ENCODE measurements at regions not wholly inside any gene's neighbourhood (a gene's known extent, or its start where the extent isn't known, plus 50 kb on each side); places are given as distances from the start of the nearest gene placed in this dataset.

- Histone ChIP-seq H3K27ac (no peak overlapping the region), H3K4me1 (no peaks in the 10 kb centered on the region), H3K27me3 (no peaks in the 10 kb centered on the region), H3K36me3 (no peaks in the 10 kb centered on the region), H3K4me3 (no peak overlapping the region), H3K9me3 (no peaks in the 10 kb centered on the region)
- DNase-seq, result no peak
- TF ChIP-seq, protein P1, sequence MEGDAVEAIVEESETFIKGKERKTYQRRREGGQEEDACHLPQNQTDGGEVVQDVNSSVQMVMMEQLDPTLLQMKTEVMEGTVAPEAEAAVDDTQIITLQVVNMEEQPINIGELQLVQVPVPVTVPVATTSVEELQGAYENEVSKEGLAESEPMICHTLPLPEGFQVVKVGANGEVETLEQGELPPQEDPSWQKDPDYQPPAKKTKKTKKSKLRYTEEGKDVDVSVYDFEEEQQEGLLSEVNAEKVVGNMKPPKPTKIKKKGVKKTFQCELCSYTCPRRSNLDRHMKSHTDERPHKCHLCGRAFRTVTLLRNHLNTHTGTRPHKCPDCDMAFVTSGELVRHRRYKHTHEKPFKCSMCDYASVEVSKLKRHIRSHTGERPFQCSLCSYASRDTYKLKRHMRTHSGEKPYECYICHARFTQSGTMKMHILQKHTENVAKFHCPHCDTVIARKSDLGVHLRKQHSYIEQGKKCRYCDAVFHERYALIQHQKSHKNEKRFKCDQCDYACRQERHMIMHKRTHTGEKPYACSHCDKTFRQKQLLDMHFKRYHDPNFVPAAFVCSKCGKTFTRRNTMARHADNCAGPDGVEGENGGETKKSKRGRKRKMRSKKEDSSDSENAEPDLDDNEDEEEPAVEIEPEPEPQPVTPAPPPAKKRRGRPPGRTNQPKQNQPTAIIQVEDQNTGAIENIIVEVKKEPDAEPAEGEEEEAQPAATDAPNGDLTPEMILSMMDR (IDR thresholded peaks at IDR 0.05), result no peak
- intact Hi-C loops (cut with DNase I; ENCODE audit: low total_unique reads), result no loop called here
Measured at GRCh38 chr3:176321099-176321498, 876.2 kb downstream of the TBL1XR1 start.

DNA sequence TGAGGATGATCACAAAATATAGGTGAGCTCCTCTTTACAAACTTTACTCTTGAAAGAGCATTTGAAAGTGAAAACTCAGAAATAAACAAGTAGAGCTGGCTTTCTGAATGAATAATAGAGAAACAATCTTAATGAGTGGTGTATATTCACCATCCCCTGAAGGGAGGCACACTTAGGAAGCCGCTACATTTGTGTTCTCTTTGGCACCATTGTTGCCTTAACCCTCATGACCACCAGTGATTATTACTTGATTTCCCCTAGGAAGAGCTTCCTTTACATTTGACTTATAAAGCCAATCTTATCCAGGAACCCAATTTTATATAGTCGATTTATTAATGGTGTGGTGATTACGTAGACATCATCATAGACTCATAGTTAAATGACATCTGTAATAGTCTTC, 883.9 kb downstream of the TBL1XR1 start:
- Histone ChIP-seq H3K27me3 (no peaks in the 10 kb centered on the region), H3K36me3 (no peaks in the 10 kb centered on the region), H3K27ac (no peak overlapping the region), H3K4me1 (no peaks in the 10 kb centered on the region), H3K9me3 (no peaks in the 10 kb centered on the region), H3K4me3 (no peak overlapping the region)
- TF ChIP-seq, protein P1 (IDR thresholded peaks at IDR 0.05), result no peak
- intact Hi-C loops (cut with DNase I; ENCODE audit: low total_unique reads), result no loop called here
- no peak for DNase-seq

GRCh38 chr3:176310641-176311040, 886.6 kb downstream of the TBL1XR1 start:
- Histone ChIP-seq H3K27me3 (no peaks in the 10 kb centered on the region), H3K27ac (no peak overlapping the region), H3K9me3 (no peaks in the 10 kb centered on the region), H3K36me3 (no peaks in the 10 kb centered on the region), H3K4me1 (no peaks in the 10 kb centered on the region), H3K4me3 (no peak overlapping the region)
- TF ChIP-seq, protein P1 (IDR thresholded peaks at IDR 0.05), result no peak
- intact Hi-C loops (cut with DNase I; ENCODE audit: low total_unique reads), result no loop called here
- DNase-seq, result no peak

DNA sequence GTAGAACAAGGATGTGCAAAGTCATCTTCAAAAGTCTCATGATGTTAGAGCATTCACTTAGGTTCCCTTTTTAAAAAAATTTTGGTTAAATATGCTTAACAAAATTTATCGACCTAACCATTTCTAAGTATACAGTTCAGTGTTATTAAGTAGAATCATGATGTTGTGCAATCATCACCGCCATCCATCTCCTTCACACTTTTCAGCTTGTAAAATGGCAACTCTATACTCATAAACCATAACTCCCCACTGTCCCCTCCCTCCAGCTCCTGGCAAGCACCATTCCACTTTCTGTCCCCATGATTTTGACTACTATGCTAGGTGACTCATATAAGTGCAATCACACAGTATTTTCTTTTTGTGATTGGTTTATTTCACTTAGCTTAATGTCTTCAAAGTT, 895.0 kb downstream of the TBL1XR1 start:
- H3K27me3 ChIP-seq, result no peaks in the 10 kb centered on the region
- H3K9me3 ChIP-seq, result no peaks in the 10 kb centered on the region
- TF ChIP-seq, protein P1 (IDR thresholded peaks at IDR 0.05), result no peak
- no peak overlapping the region for H3K4me3 ChIP-seq
- intact Hi-C loops (cut with DNase I; ENCODE audit: low total_unique reads), result no loop called here
- no peaks in the 10 kb centered on the region for H3K4me1 ChIP-seq
- no peak overlapping the region for H3K27ac ChIP-seq
- no peak for DNase-seq
- no peaks in the 10 kb centered on the region for H3K36me3 ChIP-seq

DNA sequence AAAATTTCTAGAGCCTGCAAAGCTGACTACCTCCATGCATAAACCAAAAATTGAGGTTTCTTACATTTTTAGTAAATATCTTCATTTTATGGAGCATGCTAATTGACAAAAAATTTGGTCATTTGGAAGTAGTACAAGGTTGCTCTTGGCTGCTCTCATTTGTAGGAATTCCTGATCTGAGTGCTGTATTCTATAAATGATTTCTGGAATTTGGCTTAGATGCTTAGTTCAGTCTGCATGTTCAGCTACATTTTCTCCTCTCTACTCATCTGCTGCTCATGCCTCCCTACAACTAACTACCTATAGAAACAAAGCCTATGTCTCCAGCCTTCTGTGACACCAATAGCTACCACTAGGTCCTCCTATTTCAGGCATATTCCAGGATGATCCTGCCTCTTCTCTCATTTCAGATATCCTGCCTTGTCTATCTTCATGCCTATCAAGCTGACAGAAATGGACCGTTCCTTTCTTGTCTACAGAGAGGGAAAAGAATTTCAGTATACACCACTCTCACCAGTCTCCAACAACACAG, 901.1 kb downstream of the TBL1XR1 start:
- H3K27ac ChIP-seq, result peak overlapping the region in 1 of 2 donors; percentile 40
- no peak for DNase-seq
- no peaks in the 10 kb centered on the region for H3K9me3 ChIP-seq
- intact Hi-C loops (cut with DNase I; ENCODE audit: low total_unique reads), result no loop called here
- TF ChIP-seq, protein P1 (IDR thresholded peaks at IDR 0.05), result no peak
- peaks cover 0 to 29% (median 9%) of the 10 kb centered on the region in 4 donors for H3K4me1 ChIP-seq
- no peaks in the 10 kb centered on the region for H3K27me3 ChIP-seq
- H3K4me3 ChIP-seq, result no peak overlapping the region
- no peaks in the 10 kb centered on the region for H3K36me3 ChIP-seq

DNA sequence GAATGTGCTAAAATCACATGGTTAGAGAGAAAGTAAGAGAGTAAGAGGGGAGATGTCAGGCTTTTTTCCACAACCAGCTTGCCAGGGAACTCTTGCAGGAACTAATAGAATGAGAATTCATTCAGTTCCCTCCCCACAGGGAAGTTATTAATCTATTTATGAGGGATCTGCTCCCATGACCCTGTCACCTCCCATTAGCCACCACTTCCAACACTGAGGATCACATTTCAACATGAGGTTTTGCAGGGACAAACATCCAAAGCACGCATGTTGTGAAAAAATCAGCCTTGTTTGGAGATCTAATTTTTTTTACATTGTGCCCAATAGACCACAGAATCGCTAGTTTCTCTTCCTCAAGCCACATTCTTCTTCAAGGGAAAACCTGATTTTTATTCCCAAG, 904.0 kb downstream of the TBL1XR1 start:
- no peak for DNase-seq
- no peaks in the 10 kb centered on the region for H3K9me3 ChIP-seq
- TF ChIP-seq, protein P1 (IDR thresholded peaks at IDR 0.05), result no peak
- H3K4me1 ChIP-seq, result peaks cover 0 to 29% (median 9%) of the 10 kb centered on the region in 4 donors
- intact Hi-C loops (cut with DNase I; ENCODE audit: low total_unique reads), result no loop called here
- H3K27ac ChIP-seq, result no peak overlapping the region
- H3K4me3 ChIP-seq, result no peak overlapping the region
- H3K36me3 ChIP-seq, result no peaks in the 10 kb centered on the region
- H3K27me3 ChIP-seq, result no peaks in the 10 kb centered on the region
